Activated CD8-positive, alpha-beta T cell treated with anti-CD3 and anti-CD28 coated beads for 36 hours (primary cell): ENCODE measurements at regions not wholly inside any gene's neighbourhood (a gene's known extent, or its start where the extent isn't known, plus 50 kb on each side); places are given as distances from the start of the nearest gene placed in this dataset.

Source experiments
- ATAC-seq: fragments of 200-7000 bp; cut with Tn5 transposase; one replicate; pipeline ENCODE4 v1.10.0; 2021; ENCODE audit warnings: mild to moderate bottlenecking, moderate library complexity
- CTCF ChIA-PET: fragments of 350-600 bp; sonication (Branson Sonifier 250); formaldehyde crosslinking; loops from one replicate; lab custom pipeline; 2021; ENCODE audit warnings: antibody characterized with exemption; lab: Charles Lee
- POLR2A ChIA-PET: fragments of 350-600 bp; sonication (Branson Sonifier 250); formaldehyde crosslinking; loops from one replicate; lab custom pipeline; 2021; ENCODE audit warnings: antibody characterized with exemption; lab: Charles Lee
- DNase-seq: peaks from one replicate; pipeline ENCODE4 v3.0.0-alpha.2; 2020
- H3K27ac Mint-ChIP-seq: one replicate; pipeline ENCODE4 v1.8.0; 2021; ENCODE audit warnings: mild to moderate bottlenecking, mixed read lengths
- H3K27me3 Mint-ChIP-seq: one replicate; pipeline ENCODE4 v1.8.0; 2021; ENCODE audit warnings: mixed read lengths
- H3K36me3 Mint-ChIP-seq: one replicate; pipeline ENCODE4 v1.8.0; 2021; ENCODE audit warnings: low read depth, mixed read lengths
- H3K4me1 Mint-ChIP-seq: one replicate; pipeline ENCODE4 v1.8.0; 2021; ENCODE audit warnings: low read depth, mixed read lengths
- H3K4me3 Mint-ChIP-seq: one replicate; pipeline ENCODE4 v1.8.0; 2021; ENCODE audit warnings: mild to moderate bottlenecking, moderate library complexity, mixed read lengths
- H3K9me3 Mint-ChIP-seq: one replicate; pipeline ENCODE4 v1.8.0; 2021; ENCODE audit warnings: mixed read lengths
- CTCF ChIP-seq: fragments of 200-600 bp; IDR thresholded peaks from one replicate; pipeline ENCODE4 v1.8.0; 2022; ENCODE audit warnings: antibody characterized with exemption, mild to moderate bottlenecking
- intact Hi-C: fragments of 100-400 bp; cut with micrococcal nuclease; formaldehyde crosslinking; loops from one replicate; pipeline ENCODE4 v1.10.0; 2022

- intact Hi-C loops = no loop called here
- no peaks in the 10 kb centered on the region for H3K27me3 Mint-ChIP-seq
- no peak overlapping the region for H3K4me3 Mint-ChIP-seq
- no peak for DNase-seq
- H3K4me1 Mint-ChIP-seq = no peaks in the 10 kb centered on the region
- ChIA-PET POLR2A (no interaction called here), CTCF (no interaction called here)
- H3K36me3 Mint-ChIP-seq = no peaks in the 10 kb centered on the region
- no peak overlapping the region for H3K27ac Mint-ChIP-seq
- H3K9me3 Mint-ChIP-seq = peaks cover 8% of the 10 kb centered on the region
- no peak for ATAC-seq
- TF ChIP-seq CTCF = no peak
Measured at GRCh38 chr13:89380101-89380500, 1708.9 kb downstream of the SLITRK5 start.

GRCh38 chr13:89382981-89383380 lies 1711.8 kb downstream of the SLITRK5 start:
- H3K27me3 Mint-ChIP-seq = no peaks in the 10 kb centered on the region
- ATAC-seq (no peak), DNase-seq (no peak)
- H3K9me3 Mint-ChIP-seq = peaks cover 9% of the 10 kb centered on the region
- H3K27ac Mint-ChIP-seq = no peak overlapping the region
- ChIA-PET CTCF (no interaction called here), POLR2A (no interaction called here)
- H3K36me3 Mint-ChIP-seq = no peaks in the 10 kb centered on the region
- TF ChIP-seq CTCF = no peak
- no peak overlapping the region for H3K4me3 Mint-ChIP-seq
- intact Hi-C loops = no loop called here
- no peaks in the 10 kb centered on the region for H3K4me1 Mint-ChIP-seq

GRCh38 chr13:89383891-89384290 lies 1712.7 kb downstream of the SLITRK5 start:
- no peak overlapping the region for H3K27ac Mint-ChIP-seq
- ATAC-seq (no peak), DNase-seq (no peak)
- no peaks in the 10 kb centered on the region for H3K4me1 Mint-ChIP-seq
- no peaks in the 10 kb centered on the region for H3K27me3 Mint-ChIP-seq
- TF ChIP-seq CTCF = no peak
- ChIA-PET POLR2A (no interaction called here), CTCF (no interaction called here)
- no peaks in the 10 kb centered on the region for H3K36me3 Mint-ChIP-seq
- peaks cover 10% of the 10 kb centered on the region for H3K9me3 Mint-ChIP-seq
- H3K4me3 Mint-ChIP-seq = no peak overlapping the region
- intact Hi-C loops = no loop called here

- no peak for TF ChIP-seq CTCF
- no peaks in the 10 kb centered on the region for H3K36me3 Mint-ChIP-seq
- CTCF ChIA-PET = no interaction called here
- H3K27ac Mint-ChIP-seq = no peak overlapping the region
- no peaks in the 10 kb centered on the region for H3K27me3 Mint-ChIP-seq
- ATAC-seq = no peak
- intact Hi-C loops = no loop called here
- H3K4me1 Mint-ChIP-seq = no peaks in the 10 kb centered on the region
- DNase-seq = no peak
- H3K9me3 Mint-ChIP-seq = peaks cover 9% of the 10 kb centered on the region
- H3K4me3 Mint-ChIP-seq = no peak overlapping the region
- POLR2A ChIA-PET = no interaction called here
Measured at GRCh38 chr13:89393758-89394304, 1722.7 kb downstream of the SLITRK5 start.

- no peak for ATAC-seq
- CTCF ChIA-PET = no interaction called here
- H3K4me3 Mint-ChIP-seq = no peak overlapping the region
- POLR2A ChIA-PET = no interaction called here
- H3K27ac Mint-ChIP-seq = no peak overlapping the region
- H3K36me3 Mint-ChIP-seq = peaks cover 2% of the 10 kb centered on the region
- H3K27me3 Mint-ChIP-seq = no peaks in the 10 kb centered on the region
- H3K4me1 Mint-ChIP-seq = no peaks in the 10 kb centered on the region
- no peak for DNase-seq
- intact Hi-C loops = no loop called here
- TF ChIP-seq CTCF = no peak
- H3K9me3 Mint-ChIP-seq = peaks cover 10% of the 10 kb centered on the region
Measured at GRCh38 chr13:89401264-89401675, 1730.1 kb downstream of the SLITRK5 start.
